ENCODE measurements at regions not wholly inside any gene's neighbourhood (a gene's known extent, or its start where the extent isn't known, plus 50 kb on each side); places are given as distances from the start of the nearest gene placed in this dataset.

DNA sequence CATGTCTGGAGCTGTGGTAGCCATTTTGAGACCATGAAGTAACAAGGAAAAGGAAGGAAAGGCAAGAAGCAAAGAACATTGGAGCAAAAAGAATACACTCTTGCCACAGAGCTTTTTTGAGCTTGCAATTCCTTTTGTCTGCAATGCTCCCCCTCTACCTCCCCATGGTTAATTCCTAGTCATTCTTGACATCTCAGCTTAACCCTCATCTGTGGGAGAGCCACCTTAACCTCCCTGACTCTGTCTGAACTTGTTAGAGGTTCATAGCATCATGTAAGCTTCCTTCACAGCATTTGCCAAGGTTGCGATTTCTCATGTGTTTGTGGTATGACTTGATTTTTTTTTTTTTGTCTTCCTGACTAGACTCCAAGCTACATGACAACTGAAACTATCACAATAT is 564.1 kb upstream of the PLXNA2 start:
- no peaks in the 10 kb centered on the region for H3F3A ChIP-seq (ENCODE audit: insufficient read depth)
- in situ Hi-C loops (cut with MboI), result no loop called here
- no peak overlapping the region for H3K27ac ChIP-seq
- WGBS, 2 experiments (ENCODE audit: low coverage in 1 of 2, low lambda C conversion rate in 2 of 2, missing lambda C conversion rate in 2 of 2), result 53 to 77% methylated on average over 1 of the region's 1 CpG
- no peaks in the 10 kb centered on the region for H3K27me3 ChIP-seq (replicated peaks; ENCODE audit: insufficient read depth)
- no peaks in the 10 kb centered on the region for H3K9me3 ChIP-seq (ENCODE audit: low read depth)
- TF ChIP-seq EZH2phosphoT487 (IDR thresholded peaks at IDR 0.05; ENCODE audit: insufficient read depth, low read depth) (no peak), EZH2 (IDR thresholded peaks at IDR 0.05; ENCODE audit: insufficient read depth, poor library complexity, severe bottlenecking) (no peak)
- no peaks in the 10 kb centered on the region for H3K4me1 ChIP-seq (ENCODE audit: insufficient read depth)
- no peaks in the 10 kb centered on the region for H3K9me2 ChIP-seq (ENCODE audit: insufficient read depth)
- no peak overlapping the region for H3K9ac ChIP-seq
- no peaks in the 10 kb centered on the region for H3K36me3 ChIP-seq (ENCODE audit: low read depth)
- no peak overlapping the region for H3K4me2 ChIP-seq (ENCODE audit: unreplicated experiment)
- H2AFZ ChIP-seq, result no peak overlapping the region
- no peaks in the 10 kb centered on the region for H3K79me2 ChIP-seq (ENCODE audit: insufficient read depth)
- no peak for DNase-seq
- H4K20me1 ChIP-seq (ENCODE audit: insufficient read depth), result no peaks in the 10 kb centered on the region
- no peak overlapping the region for H3K4me3 ChIP-seq

DNA sequence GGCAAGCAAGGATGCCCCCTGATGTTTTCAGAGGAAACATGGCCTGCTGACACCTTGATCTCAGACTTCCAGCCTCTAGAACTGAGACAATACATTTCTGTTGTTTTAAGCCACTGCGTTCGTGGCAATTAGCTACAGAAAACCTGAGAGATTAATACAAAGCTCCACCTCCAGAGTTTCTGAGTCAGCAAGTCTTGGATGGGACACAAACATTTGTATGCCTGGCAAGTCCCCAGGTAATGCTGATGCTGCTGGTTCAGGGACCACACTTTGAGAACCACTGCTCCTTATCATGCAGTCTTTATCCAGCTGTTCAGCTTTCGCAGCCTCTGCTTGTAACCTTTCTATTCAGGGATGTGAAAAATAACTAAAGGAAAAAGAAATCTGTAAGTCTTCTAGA is 565.7 kb upstream of the PLXNA2 start:
- Histone ChIP-seq H2AFZ (no peak overlapping the region), H3K4me1 (ENCODE audit: insufficient read depth) (no peaks in the 10 kb centered on the region), H3K27me3 (replicated peaks; ENCODE audit: insufficient read depth) (no peaks in the 10 kb centered on the region), H3K9me3 (ENCODE audit: low read depth) (no peaks in the 10 kb centered on the region), H3F3A (ENCODE audit: insufficient read depth) (no peaks in the 10 kb centered on the region), H3K9ac (no peak overlapping the region), H4K20me1 (ENCODE audit: insufficient read depth) (no peaks in the 10 kb centered on the region), H3K9me2 (ENCODE audit: insufficient read depth) (no peaks in the 10 kb centered on the region), H3K27ac (no peak overlapping the region), H3K79me2 (ENCODE audit: insufficient read depth) (no peaks in the 10 kb centered on the region), H3K4me2 (ENCODE audit: unreplicated experiment) (no peak overlapping the region), H3K36me3 (ENCODE audit: low read depth) (no peaks in the 10 kb centered on the region), H3K4me3 (no peak overlapping the region)
- DNase-seq, result no peak
- 17 to 33% methylated on average over 3 of the region's 3 CpGs for WGBS, 2 experiments (ENCODE audit: low coverage in 1 of 2, low lambda C conversion rate in 2 of 2, missing lambda C conversion rate in 2 of 2)
- TF ChIP-seq EZH2 (IDR thresholded peaks at IDR 0.05; ENCODE audit: insufficient read depth, poor library complexity, severe bottlenecking) (no peak), EZH2phosphoT487 (IDR thresholded peaks at IDR 0.05; ENCODE audit: insufficient read depth, low read depth) (no peak)
- in situ Hi-C loops (cut with MboI), result no loop called here

DNA sequence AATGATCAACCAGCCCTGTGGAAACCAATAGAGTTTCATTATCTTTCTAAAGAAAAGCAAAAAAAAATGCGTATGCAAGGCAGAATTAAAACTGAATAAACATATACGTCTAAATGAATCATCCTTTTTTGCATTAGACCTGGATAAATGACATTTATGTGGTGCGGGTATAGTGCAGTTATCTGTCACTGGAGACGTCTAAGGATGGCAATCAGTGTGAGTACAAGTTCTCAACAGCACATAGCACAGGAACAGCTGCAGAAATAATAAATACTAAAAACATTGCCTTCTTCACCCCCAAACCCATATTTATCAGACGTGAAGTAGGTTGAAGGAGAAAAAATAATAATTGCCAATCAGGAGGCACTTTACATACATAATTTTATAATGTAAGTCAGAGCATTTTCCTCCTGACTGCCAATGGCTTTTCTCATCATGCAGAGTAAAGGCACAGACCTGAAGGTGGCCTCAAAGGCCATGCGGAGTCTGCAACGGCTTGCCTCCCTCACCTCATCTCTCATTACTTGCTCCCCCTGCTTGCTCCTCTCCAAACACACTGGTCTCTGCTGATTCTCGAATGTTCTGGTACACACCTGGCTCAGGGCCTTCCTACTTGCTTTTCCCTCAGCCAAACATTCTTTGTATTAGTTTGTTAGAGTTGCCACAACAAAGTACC is 574.7 kb upstream of the PLXNA2 start:
- Histone ChIP-seq H2AFZ (no peak overlapping the region), H3K4me2 (ENCODE audit: unreplicated experiment) (no peak overlapping the region), H3K79me2 (ENCODE audit: insufficient read depth) (no peaks in the 10 kb centered on the region), H3F3A (ENCODE audit: insufficient read depth) (no peaks in the 10 kb centered on the region), H3K27me3 (replicated peaks; ENCODE audit: insufficient read depth) (no peaks in the 10 kb centered on the region), H3K36me3 (ENCODE audit: low read depth) (no peaks in the 10 kb centered on the region), H3K9me2 (ENCODE audit: insufficient read depth) (no peaks in the 10 kb centered on the region), H3K9me3 (ENCODE audit: low read depth) (no peaks in the 10 kb centered on the region), H4K20me1 (ENCODE audit: insufficient read depth) (no peaks in the 10 kb centered on the region), H3K4me3 (no peak overlapping the region), H3K4me1 (ENCODE audit: insufficient read depth) (no peaks in the 10 kb centered on the region), H3K9ac (no peak overlapping the region), H3K27ac (no peak overlapping the region)
- 27 to 33% methylated on average over 8 of the region's 8 CpGs for WGBS, 2 experiments (ENCODE audit: low coverage in 1 of 2, low lambda C conversion rate in 2 of 2, missing lambda C conversion rate in 2 of 2)
- in situ Hi-C loops (cut with MboI), result no loop called here
- no peak for DNase-seq
- TF ChIP-seq EZH2phosphoT487 (IDR thresholded peaks at IDR 0.05; ENCODE audit: insufficient read depth, low read depth) (no peak), EZH2 (IDR thresholded peaks at IDR 0.05; ENCODE audit: insufficient read depth, poor library complexity, severe bottlenecking) (no peak)

DNA sequence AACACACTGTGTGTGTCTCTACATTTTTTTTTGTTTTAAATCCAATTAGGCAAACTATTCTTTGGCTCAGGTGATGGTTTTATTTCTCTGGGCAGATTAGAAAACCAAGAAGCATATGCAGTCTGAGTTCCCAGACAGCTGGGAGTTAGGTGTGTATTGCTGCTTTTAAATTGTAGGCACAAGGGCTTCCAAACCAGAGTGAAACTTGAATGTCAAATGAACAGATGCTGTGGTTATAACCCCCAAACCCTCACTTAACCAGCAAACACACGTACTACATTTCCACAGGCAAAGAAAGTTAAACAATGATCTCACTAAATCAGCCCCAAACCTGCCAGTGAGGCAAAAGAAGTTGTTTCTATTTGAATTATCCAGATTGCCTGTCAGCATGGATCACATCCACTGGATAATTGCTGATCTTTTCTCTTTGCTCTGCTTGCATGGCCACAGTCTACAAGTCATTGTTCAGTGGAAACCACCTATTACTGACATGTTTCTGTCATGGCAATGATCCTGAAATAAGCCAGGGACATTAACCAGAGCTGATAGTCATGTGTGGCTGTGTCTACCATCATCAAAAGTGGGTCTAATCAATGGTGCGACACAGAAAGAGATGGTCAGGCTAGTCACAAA is 576.5 kb upstream of the PLXNA2 start:
- Histone ChIP-seq H3K9me2 (ENCODE audit: insufficient read depth) (no peaks in the 10 kb centered on the region), H3K4me2 (ENCODE audit: unreplicated experiment) (no peak overlapping the region), H3K4me1 (ENCODE audit: insufficient read depth) (no peaks in the 10 kb centered on the region), H3F3A (ENCODE audit: insufficient read depth) (no peaks in the 10 kb centered on the region), H4K20me1 (ENCODE audit: insufficient read depth) (no peaks in the 10 kb centered on the region), H3K9ac (no peak overlapping the region), H2AFZ (no peak overlapping the region), H3K27me3 (replicated peaks; ENCODE audit: insufficient read depth) (no peaks in the 10 kb centered on the region), H3K36me3 (ENCODE audit: low read depth) (no peaks in the 10 kb centered on the region), H3K79me2 (ENCODE audit: insufficient read depth) (no peaks in the 10 kb centered on the region), H3K9me3 (ENCODE audit: low read depth) (no peaks in the 10 kb centered on the region), H3K4me3 (no peak overlapping the region), H3K27ac (no peak overlapping the region)
- DNase-seq, result no peak
- WGBS, 2 experiments (ENCODE audit: low coverage in 1 of 2, low lambda C conversion rate in 2 of 2, missing lambda C conversion rate in 2 of 2), result 32% methylated on average over 2 of the region's 2 CpGs
- in situ Hi-C loops (cut with MboI), result no loop called here
- no peak for TF ChIP-seq EZH2 (IDR thresholded peaks at IDR 0.05; ENCODE audit: insufficient read depth, poor library complexity, severe bottlenecking)
- TF ChIP-seq EZH2phosphoT487 (IDR thresholded peaks at IDR 0.05; ENCODE audit: insufficient read depth, low read depth), result no peak
